ENCODE measurements at regions not wholly inside any gene's neighbourhood (a gene's known extent, or its start where the extent isn't known, plus 50 kb on each side); places are given as distances from the start of the nearest gene placed in this dataset.

DNA sequence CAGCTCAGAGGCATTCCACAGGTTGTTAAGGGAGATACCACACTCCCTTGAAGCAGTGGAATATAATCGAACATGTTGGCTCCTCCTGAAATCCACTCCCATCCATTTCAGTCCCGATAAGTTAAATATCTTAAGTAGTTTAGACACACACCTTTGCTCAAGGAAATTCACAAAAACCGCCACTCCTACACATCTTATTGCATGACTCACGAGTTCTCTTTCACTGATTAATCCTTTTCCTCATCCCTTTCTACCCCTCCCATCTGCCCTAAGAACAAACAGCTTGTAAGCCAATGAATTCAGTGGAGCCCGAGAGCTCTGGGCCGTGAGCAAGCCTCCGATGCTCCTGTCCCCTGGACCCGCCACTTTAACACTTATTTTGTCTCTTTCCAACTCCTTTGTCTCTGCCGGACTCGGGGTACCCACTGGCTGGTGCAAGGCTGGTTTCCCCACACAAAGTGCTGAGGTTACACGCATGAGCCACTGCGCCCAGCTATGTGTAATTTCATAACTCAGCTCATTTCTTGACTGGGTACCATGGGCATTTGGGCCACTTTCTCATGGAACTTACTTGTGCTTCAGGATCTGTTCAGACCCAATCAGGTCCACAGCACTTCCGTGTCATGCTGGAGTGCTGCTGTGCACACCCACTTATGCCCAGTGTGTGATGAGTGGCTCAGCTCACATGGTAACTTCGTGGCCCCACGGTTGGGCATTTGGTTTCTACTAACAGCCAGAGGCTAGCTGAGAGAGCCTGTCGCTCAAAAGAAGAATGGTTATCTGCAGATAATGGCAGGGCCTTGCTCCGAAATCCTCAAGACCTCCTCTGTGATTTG, 171.8 kb upstream of the ALG10B start:
- TF ChIP-seq POLR2AphosphoS5 (IDR thresholded peaks at IDR 0.05; ENCODE audit: low read depth, low read length) (no peak), POLR2A (IDR thresholded peaks at IDR 0.05; ENCODE audit: low read depth, low read length) (no peak), TAF1 (IDR thresholded peaks at IDR 0.05; ENCODE audit: borderline replicate concordance, low read depth, low read length) (no peak)
